Upper lobe of left lung (tissue), 6 donors: ENCODE measurements at regions not wholly inside any gene's neighbourhood (a gene's known extent, or its start where the extent isn't known, plus 50 kb on each side); places are given as distances from the start of the nearest gene placed in this dataset.

Source experiments
- ATAC-seq, 2 donors: fragments of 200-7000 bp; cut with Tn5 transposase; one replicate each; pipeline ENCODE4 v1.9.1; 2022; ENCODE audit warnings: mild to moderate bottlenecking in 2 of 2, moderate library complexity in 2 of 2; ENCODE audit not compliant: low FRiP score in 2 of 2
- DNase-seq, 2 donors: peaks; one replicate each; pipeline ENCODE4 v3.0.0-alpha.2; 2019 to 2020
- H3K27ac ChIP-seq, 4 donors: fragments of 200-600 bp; sonication (generic); one replicate each; pipeline ENCODE4 v1.5.1; 2016 to 2019
- H3K27me3 ChIP-seq, 4 donors: fragments of 200-600 bp; sonication (generic); one replicate each; pipeline ENCODE4 v1.5.1; 2017 to 2019
- H3K36me3 ChIP-seq, 4 donors: fragments of 200-600 bp; sonication (generic); one replicate each; pipeline ENCODE4 v1.5.1; 2016 to 2019
- H3K4me1 ChIP-seq, 4 donors: fragments of 200-600 bp; sonication (generic); one replicate each; pipeline ENCODE4 v1.5.1; 2018 to 2019
- H3K4me3 ChIP-seq, 4 donors: fragments of 200-600 bp; sonication (generic); one replicate each; pipeline ENCODE4 v1.5.1; 2017 to 2019; ENCODE audit warnings: mild to moderate bottlenecking in 2 of 4, moderate library complexity in 1 of 4
- H3K9me3 ChIP-seq, 4 donors: fragments of 200-600 bp; sonication (generic); one replicate each; pipeline ENCODE4 v1.5.1; 2018 to 2019
- EP300 ChIP-seq, 4 donors: sonication (generic); formaldehyde crosslinking; IDR thresholded peaks; one replicate each; pipeline ENCODE4 v1.5.1; 2017; ENCODE audit warnings: antibody characterized with exemption in 4 of 4, control low read depth in 2 of 4
- POLR2A ChIP-seq, 4 donors: fragments of 450-650 bp; IDR thresholded peaks; one replicate each; pipeline ENCODE4 v1.5.1; 2016 to 2017; ENCODE audit warnings: antibody characterized with exemption in 4 of 4, mild to moderate bottlenecking in 2 of 4
- POLR2AphosphoS5 ChIP-seq, 2 donors: sonication (generic); formaldehyde crosslinking; IDR thresholded peaks; one replicate each; pipeline ENCODE4 v1.5.1; 2017; ENCODE audit warnings: antibody characterized with exemption in 2 of 2
- WGBS, 2 donors: methylation state at CpG; one replicate each; pipeline ENCODE4 v1.1.5; 2017 to 2018; 5-methylcytosine and 5-hydroxymethylcytosine counted together
- TF ChIP-seq, protein P1 (sequence below), 6 experiments: fragments of 450-650 bp in 4 of 6; fragments of 200-600 bp in 2 of 6; sonication (generic) in 2 of 6; IDR thresholded peaks; one replicate each; pipeline ENCODE4 v1.5.1; 2016 to 2019; ENCODE audit warnings: antibody characterized with exemption in 6 of 6
- donor health status: DM: no; HTN: no; CAD: no; lungs with moderate emphysema.
- donor health status: DM: no; HTN: yes; CAD: no; lungs with severe emphysema.

DNA sequence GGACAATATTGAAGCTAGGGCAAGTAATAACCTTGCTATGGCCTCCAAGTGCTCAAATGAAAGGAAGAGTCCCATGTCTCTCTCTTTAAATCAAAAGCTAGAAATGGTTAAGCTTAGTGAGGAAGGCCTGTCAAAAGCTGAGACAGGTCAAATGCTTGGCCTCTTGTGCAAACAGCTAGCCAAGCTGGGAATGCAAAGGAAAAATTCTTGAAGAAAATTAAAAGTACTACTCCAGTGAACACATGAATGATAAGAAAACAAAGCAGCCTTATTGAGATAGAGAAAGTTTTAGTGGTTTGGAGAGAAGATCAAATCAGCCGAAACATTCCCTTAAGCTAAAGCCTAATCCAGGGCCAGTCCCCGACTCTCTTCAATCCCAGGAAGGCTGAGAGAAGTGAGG lies 84.1 kb upstream of the PLEKHA5 start:
- no peak for ATAC-seq
- WGBS, 2 donors, result 42 to 64% methylated on average over 2 of the region's 2 CpGs
- no peak overlapping the region for H3K27ac ChIP-seq
- H3K4me3 ChIP-seq, result no peak overlapping the region
- no peaks in the 10 kb centered on the region for H3K27me3 ChIP-seq
- no peaks in the 10 kb centered on the region for H3K4me1 ChIP-seq
- no peaks in the 10 kb centered on the region for H3K36me3 ChIP-seq
- DNase-seq, result no peak
- TF ChIP-seq, protein P1, sequence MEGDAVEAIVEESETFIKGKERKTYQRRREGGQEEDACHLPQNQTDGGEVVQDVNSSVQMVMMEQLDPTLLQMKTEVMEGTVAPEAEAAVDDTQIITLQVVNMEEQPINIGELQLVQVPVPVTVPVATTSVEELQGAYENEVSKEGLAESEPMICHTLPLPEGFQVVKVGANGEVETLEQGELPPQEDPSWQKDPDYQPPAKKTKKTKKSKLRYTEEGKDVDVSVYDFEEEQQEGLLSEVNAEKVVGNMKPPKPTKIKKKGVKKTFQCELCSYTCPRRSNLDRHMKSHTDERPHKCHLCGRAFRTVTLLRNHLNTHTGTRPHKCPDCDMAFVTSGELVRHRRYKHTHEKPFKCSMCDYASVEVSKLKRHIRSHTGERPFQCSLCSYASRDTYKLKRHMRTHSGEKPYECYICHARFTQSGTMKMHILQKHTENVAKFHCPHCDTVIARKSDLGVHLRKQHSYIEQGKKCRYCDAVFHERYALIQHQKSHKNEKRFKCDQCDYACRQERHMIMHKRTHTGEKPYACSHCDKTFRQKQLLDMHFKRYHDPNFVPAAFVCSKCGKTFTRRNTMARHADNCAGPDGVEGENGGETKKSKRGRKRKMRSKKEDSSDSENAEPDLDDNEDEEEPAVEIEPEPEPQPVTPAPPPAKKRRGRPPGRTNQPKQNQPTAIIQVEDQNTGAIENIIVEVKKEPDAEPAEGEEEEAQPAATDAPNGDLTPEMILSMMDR (IDR thresholded peaks at IDR 0.05), result no peak
- no peak for TF ChIP-seq POLR2A (IDR thresholded peaks at IDR 0.05)
- TF ChIP-seq POLR2AphosphoS5 (IDR thresholded peaks at IDR 0.05), result no peak
- TF ChIP-seq EP300 (IDR thresholded peaks at IDR 0.05), result no peak
- H3K9me3 ChIP-seq, result no peaks in the 10 kb centered on the region

DNA sequence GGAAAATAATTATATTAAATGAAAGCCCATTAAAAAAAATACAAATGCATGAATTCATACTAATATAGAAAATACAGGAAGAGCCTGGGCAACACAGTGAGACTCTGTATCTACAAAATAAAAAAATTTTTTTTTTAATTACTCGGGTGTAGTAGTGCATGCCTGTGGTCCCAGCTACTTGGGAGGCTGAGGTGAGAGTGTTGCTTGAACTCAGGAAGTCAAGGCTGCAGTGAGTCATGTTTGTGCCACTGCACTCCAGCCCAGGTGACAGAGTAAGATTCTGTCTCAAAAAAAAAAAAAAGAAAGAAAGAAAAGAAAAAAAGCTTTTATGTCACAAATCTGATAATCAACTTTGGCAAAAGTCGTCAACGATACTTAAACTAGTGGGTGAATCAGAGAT lies 80.6 kb upstream of the PLEKHA5 start:
- ATAC-seq (no peak), DNase-seq (no peak)
- Histone ChIP-seq H3K27ac (no peak overlapping the region), H3K4me1 (no peaks in the 10 kb centered on the region), H3K9me3 (no peaks in the 10 kb centered on the region), H3K36me3 (no peaks in the 10 kb centered on the region), H3K27me3 (no peaks in the 10 kb centered on the region), H3K4me3 (no peak overlapping the region)
- no peak for TF ChIP-seq POLR2A (IDR thresholded peaks at IDR 0.05)
- no peak for TF ChIP-seq EP300 (IDR thresholded peaks at IDR 0.05)
- TF ChIP-seq, protein P1 (IDR thresholded peaks at IDR 0.05), result no peak
- no peak for TF ChIP-seq POLR2AphosphoS5 (IDR thresholded peaks at IDR 0.05)
- 81 to 93% methylated on average over 3 of the region's 3 CpGs for whole genome bisulfite sequencing, 2 donors

DNA sequence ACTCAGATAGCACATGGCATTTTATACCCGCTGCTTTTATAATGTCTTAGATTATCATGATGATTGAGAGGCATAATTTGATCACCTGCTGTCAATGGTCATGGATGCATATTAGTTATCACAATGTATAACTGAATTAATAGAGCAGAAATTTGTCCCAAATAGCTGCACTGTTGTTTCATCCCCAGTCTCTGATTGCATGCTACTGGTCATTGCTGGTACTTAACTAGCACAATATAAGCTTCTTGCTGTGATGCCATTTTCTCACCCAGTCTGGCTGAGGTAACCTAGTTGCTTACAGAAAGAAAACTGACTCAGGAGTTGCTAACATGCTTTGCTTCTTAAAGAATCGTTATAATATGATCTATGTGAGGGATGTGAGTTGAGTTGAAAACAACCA lies 76.8 kb upstream of the PLEKHA5 start:
- 37 to 43% methylated on average over 2 of the region's 2 CpGs for WGBS, 2 donors
- no peaks in the 10 kb centered on the region for H3K9me3 ChIP-seq
- H3K27ac ChIP-seq, result no peak overlapping the region
- ATAC-seq (no peak), DNase-seq (no peak)
- no peak overlapping the region for H3K4me3 ChIP-seq
- TF ChIP-seq, protein P1 (IDR thresholded peaks at IDR 0.05), result no peak
- no peak for TF ChIP-seq POLR2A (IDR thresholded peaks at IDR 0.05)
- no peak for TF ChIP-seq POLR2AphosphoS5 (IDR thresholded peaks at IDR 0.05)
- TF ChIP-seq EP300 (IDR thresholded peaks at IDR 0.05), result no peak
- H3K4me1 ChIP-seq, result no peaks in the 10 kb centered on the region
- H3K36me3 ChIP-seq, result no peaks in the 10 kb centered on the region
- no peaks in the 10 kb centered on the region for H3K27me3 ChIP-seq

DNA sequence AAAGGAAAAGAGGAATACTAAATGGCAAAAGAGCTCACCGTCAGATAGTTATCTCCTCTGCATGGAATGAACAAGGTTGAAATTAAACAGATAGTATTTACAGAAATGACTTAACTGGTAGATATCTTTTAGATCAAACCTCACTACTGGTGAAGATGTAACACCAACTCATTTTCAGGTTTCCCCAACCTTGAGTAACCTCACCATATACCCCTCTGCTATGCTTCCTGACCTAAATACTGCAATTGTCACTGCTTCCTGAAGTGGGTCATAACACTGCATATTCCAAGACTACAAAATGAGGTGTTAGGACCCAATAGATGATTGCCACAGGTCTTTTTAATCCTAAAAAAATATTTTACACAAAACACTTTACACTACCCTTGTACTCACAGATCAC lies 76.3 kb upstream of the PLEKHA5 start:
- TF ChIP-seq, protein P1 (IDR thresholded peaks at IDR 0.05), result no peak
- TF ChIP-seq EP300 (IDR thresholded peaks at IDR 0.05) (no peak), POLR2A (IDR thresholded peaks at IDR 0.05) (no peak), POLR2AphosphoS5 (IDR thresholded peaks at IDR 0.05) (no peak)
- Histone ChIP-seq H3K9me3 (no peaks in the 10 kb centered on the region), H3K36me3 (no peaks in the 10 kb centered on the region), H3K4me1 (no peaks in the 10 kb centered on the region), H3K4me3 (no peak overlapping the region), H3K27me3 (no peaks in the 10 kb centered on the region), H3K27ac (no peak overlapping the region)
- 89 to 90% methylated on average over 1 of the region's 1 CpG for WGBS, 2 donors
- ATAC-seq (no peak), DNase-seq (no peak)

DNA sequence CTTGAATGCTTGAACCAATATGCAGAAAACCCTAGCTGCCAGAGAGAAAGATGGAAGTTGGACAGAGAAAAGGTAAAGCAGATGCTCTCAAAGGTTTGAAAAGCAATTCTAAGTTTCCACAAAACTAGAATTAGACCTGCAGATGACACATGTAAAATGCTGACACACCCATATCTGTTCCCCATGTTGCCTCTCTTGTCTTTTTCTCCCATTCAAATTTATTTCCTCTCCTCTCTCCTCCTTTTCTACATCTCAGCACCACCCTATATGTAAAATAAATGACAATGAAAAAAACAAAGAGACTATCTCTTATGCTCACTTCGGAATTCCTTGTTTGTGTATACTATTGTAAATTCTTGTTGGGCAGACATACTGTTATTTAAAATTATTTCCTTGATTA lies 75.5 kb upstream of the PLEKHA5 start:
- ATAC-seq, result no peak
- TF ChIP-seq EP300 (IDR thresholded peaks at IDR 0.05) (no peak), POLR2A (IDR thresholded peaks at IDR 0.05) (no peak), POLR2AphosphoS5 (IDR thresholded peaks at IDR 0.05) (no peak)
- TF ChIP-seq, protein P1 (IDR thresholded peaks at IDR 0.05), result no peak
- Histone ChIP-seq H3K4me1 (no peaks in the 10 kb centered on the region), H3K27ac (no peak overlapping the region), H3K36me3 (no peaks in the 10 kb centered on the region), H3K4me3 (no peak overlapping the region), H3K9me3 (no peaks in the 10 kb centered on the region), H3K27me3 (no peaks in the 10 kb centered on the region)
- WGBS, 2 donors, result 74 to 81% methylated on average over 1 of the region's 1 CpG
- DNase-seq, result no peak
